SK-N-SH (cell line): ENCODE measurements at regions not wholly inside any gene's neighbourhood (a gene's known extent, or its start where the extent isn't known, plus 50 kb on each side); places are given as distances from the start of the nearest gene placed in this dataset.
"Not testable (repeated sequence)": the region's sequence is repeated elsewhere in the genome, so short reads cannot be mapped to it uniquely, and the experiment has no call there.

Experiments used
- CTCF ChIA-PET: fragments of 300-600, 350-600 bp; formaldehyde crosslinking; extraction: SDS; loops from one replicate; lab custom pipeline; 2021; lab: Yijun Ruan, JAX
- POLR2A ChIA-PET: fragments of 350-600 bp; sonication (Branson Sonifier 250); formaldehyde crosslinking; extraction: SDS; loops from one replicate; lab custom pipeline; 2020; ENCODE audit warnings: antibody characterized with exemption, inconsistent platforms; lab: Yijun Ruan, JAX
- DNase-seq: peaks from one replicate; pipeline ENCODE4 v3.0.0; 2012
- H2AFZ ChIP-seq: fragments of 200-600 bp; sonication (generic); 2 replicates; pipeline ENCODE4 v1.8.1; 2016; ENCODE audit warnings: antibody characterized with exemption, mild to moderate bottlenecking, low read depth
- H3F3A ChIP-seq: fragments of 200-600 bp; sonication (generic); replicated peaks from 2 replicates; pipeline ENCODE3; 2016; ENCODE audit warnings: antibody characterized with exemption, mild to moderate bottlenecking; ENCODE audit not compliant: insufficient read depth
- H3K27ac ChIP-seq, 2 experiments: fragments of 200-500 bp in 1 of 2; fragments of 200-600 bp in 1 of 2; sonication (Bioruptor generic) in 1 of 2; sonication (generic), shearing (Covaris generic) in 1 of 2; 2 replicates each; pipeline versions ENCODE4 v1.5.1 to v1.6.1; 2014 to 2016; ENCODE audit warnings: low read depth in 2 of 2, inconsistent platforms in 1 of 2, low read length in 1 of 2, mild to moderate bottlenecking in 1 of 2, mixed read lengths in 1 of 2
- H3K27me3 ChIP-seq: fragments of 200-600 bp; sonication (generic), shearing (Covaris generic); 2 replicates; pipeline ENCODE4 v1.6.1; 2016; ENCODE audit warnings: mixed run types; ENCODE audit not compliant: insufficient read depth
- H3K36me3 ChIP-seq, 2 experiments: fragments of 200-500 bp in 1 of 2; fragments of 200-600 bp in 1 of 2; sonication (Bioruptor generic) in 1 of 2; sonication (generic) in 1 of 2; replicated peaks in 1 of 2; 2 replicates each; pipeline versions ENCODE3 to v1.5.1; 2014 to 2016; ENCODE audit warnings: low read length in 1 of 2, mild to moderate bottlenecking in 1 of 2; ENCODE audit not compliant: insufficient read depth in 2 of 2, control insufficient read depth in 1 of 2
- H3K4me1 ChIP-seq, 2 experiments: fragments of 200-500 bp in 1 of 2; fragments of 200-600 bp in 1 of 2; sonication (Bioruptor generic) in 1 of 2; sonication (generic), shearing (Covaris generic) in 1 of 2; 2 replicates each; pipeline versions ENCODE4 v1.5.1 to v1.6.1; 2014 to 2016; ENCODE audit warnings: low read depth in 1 of 2, low read length in 1 of 2, mixed run types in 1 of 2; ENCODE audit not compliant: insufficient read depth in 2 of 2, control insufficient read depth in 1 of 2
- H3K4me2 ChIP-seq: fragments of 200-600 bp; sonication (generic), shearing (Covaris generic); 2 replicates; pipeline ENCODE4 v1.6.1; 2017; ENCODE audit warnings: mixed run types
- H3K4me3 ChIP-seq, 2 experiments: fragments of 200-500 bp in 1 of 2; fragments of 200-600 bp in 1 of 2; sonication (Bioruptor generic) in 1 of 2; sonication (generic), shearing (Covaris generic) in 1 of 2; 2 replicates each; pipeline versions ENCODE4 v1.5.1 to v1.8.1; 2014 to 2016; ENCODE audit warnings: low read depth in 2 of 2, inconsistent platforms in 1 of 2, low read length in 1 of 2, mild to moderate bottlenecking in 1 of 2, mixed read lengths in 1 of 2, moderate library complexity in 1 of 2
- H3K79me2 ChIP-seq: fragments of 200-600 bp; sonication (generic); 2 replicates; pipeline ENCODE4 v1.8.1; 2017; ENCODE audit warnings: mild to moderate bottlenecking; ENCODE audit not compliant: insufficient read depth
- H3K9ac ChIP-seq: fragments of 200-600 bp; sonication (generic); 2 replicates; pipeline ENCODE4 v1.6.1; 2017; ENCODE audit warnings: mixed run types
- H3K9me2 ChIP-seq: fragments of 200-600 bp; sonication (generic); 2 replicates; pipeline ENCODE4 v1.6.1; 2017; ENCODE audit warnings: mixed run types
- H3K9me3 ChIP-seq: fragments of 200-600 bp; sonication (generic); 2 replicates; pipeline ENCODE4 v1.6.1; 2017; ENCODE audit warnings: mixed run types, mild to moderate bottlenecking, moderate library complexity
- H4K20me1 ChIP-seq: fragments of 200-600 bp; sonication (generic); 2 replicates; pipeline ENCODE4 v1.6.1; 2017; ENCODE audit warnings: mild to moderate bottlenecking, mixed run types; ENCODE audit not compliant: insufficient read depth
- EP300 ChIP-seq, 2 experiments: IDR thresholded peaks; 2 replicates each; pipeline versions ENCODE4 v1.4.0 to v1.6.1; 2012; ENCODE audit warnings: borderline replicate concordance in 1 of 2, low read depth in 1 of 2, low read length in 1 of 2
- EZH2phosphoT487 ChIP-seq: fragments of 200-600 bp; sonication (generic); IDR thresholded peaks from 2 replicates; pipeline ENCODE4 v1.6.1; 2017; ENCODE audit warnings: low read depth, mixed run types, mild to moderate bottlenecking, antibody characterized with exemption, moderate library complexity, borderline replicate concordance
- GATA2 ChIP-seq: sonication (generic); formaldehyde crosslinking; IDR thresholded peaks from 2 replicates; pipeline ENCODE4 v1.5.0; 2020; ENCODE audit warnings: mild to moderate bottlenecking, missing genetic modification reagents
- MXI1 ChIP-seq: IDR thresholded peaks from 2 replicates; pipeline ENCODE4 v1.6.1; 2012; ENCODE audit warnings: mild to moderate bottlenecking, low read depth, low read length, improper control_type of control experiment
- NFIC ChIP-seq: IDR thresholded peaks from 2 replicates; pipeline ENCODE4 v1.4.0; 2012; ENCODE audit warnings: borderline replicate concordance
- RAD21 ChIP-seq: IDR thresholded peaks from 2 replicates; pipeline ENCODE4 v1.6.1; 2012; ENCODE audit warnings: mild to moderate bottlenecking, low read length
- RFX5 ChIP-seq: IDR thresholded peaks from 2 replicates; pipeline ENCODE4 v1.6.1; 2012; ENCODE audit warnings: mild to moderate bottlenecking, improper control_type of control experiment, low read length
- SIN3A ChIP-seq: IDR thresholded peaks from 2 replicates; pipeline ENCODE4 v1.6.1; 2012; ENCODE audit warnings: low read depth, mild to moderate bottlenecking, low read length, moderate library complexity, borderline replicate concordance
- TCF12 ChIP-seq: IDR thresholded peaks from 2 replicates; pipeline ENCODE4 v1.4.0; 2012
- WGBS: methylation state at CpG from one replicate; pipeline ENCODE4 v1.1.6; 2017; ENCODE audit warnings: low lambda C conversion rate; 5-methylcytosine and 5-hydroxymethylcytosine counted together
- TF ChIP-seq, protein P1 (sequence below): fragments of 150-350 bp; IDR thresholded peaks from 2 replicates; pipeline ENCODE4 v1.6.1; 2016; ENCODE audit warnings: mild to moderate bottlenecking, low read depth, low read length
- TF ChIP-seq, protein P2 (sequence below): IDR thresholded peaks from 2 replicates; pipeline ENCODE4 v1.4.0; 2012; ENCODE audit warnings: low read depth, borderline replicate concordance

DNA sequence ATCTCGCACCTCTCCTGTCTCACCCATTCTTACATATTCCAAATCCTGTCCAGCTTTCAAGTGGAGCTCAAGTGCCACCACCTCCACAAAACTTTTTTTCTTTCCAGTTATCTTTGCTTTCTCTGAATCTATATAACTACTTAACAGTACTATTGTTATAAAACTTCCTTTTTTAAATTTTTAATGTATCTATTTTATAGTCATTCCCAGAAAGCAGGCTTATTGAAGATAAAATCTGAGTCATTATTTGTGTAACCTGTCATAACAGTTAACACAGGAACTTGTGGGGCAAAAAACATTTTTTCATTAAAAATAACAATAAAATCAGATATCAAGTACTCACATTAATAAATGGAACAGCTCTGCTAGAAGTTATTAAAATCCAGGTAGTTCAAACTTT is 73.3 kb upstream of the ALCAM start:
- no peak for DNase-seq
- Histone ChIP-seq H3K9ac (no peak overlapping the region), H3K79me2 (no peaks in the 10 kb centered on the region)
- 100% methylated on average over 1 of the region's 1 CpG for WGBS
- TF ChIP-seq, protein P1, sequence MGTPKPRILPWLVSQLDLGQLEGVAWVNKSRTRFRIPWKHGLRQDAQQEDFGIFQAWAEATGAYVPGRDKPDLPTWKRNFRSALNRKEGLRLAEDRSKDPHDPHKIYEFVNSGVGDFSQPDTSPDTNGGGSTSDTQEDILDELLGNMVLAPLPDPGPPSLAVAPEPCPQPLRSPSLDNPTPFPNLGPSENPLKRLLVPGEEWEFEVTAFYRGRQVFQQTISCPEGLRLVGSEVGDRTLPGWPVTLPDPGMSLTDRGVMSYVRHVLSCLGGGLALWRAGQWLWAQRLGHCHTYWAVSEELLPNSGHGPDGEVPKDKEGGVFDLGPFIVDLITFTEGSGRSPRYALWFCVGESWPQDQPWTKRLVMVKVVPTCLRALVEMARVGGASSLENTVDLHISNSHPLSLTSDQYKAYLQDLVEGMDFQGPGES = no peak
- TF ChIP-seq MXI1 = no peak
- TF ChIP-seq NFIC = no peak
- no peak for TF ChIP-seq RAD21
- TF ChIP-seq, all 33 proteins: peak for 0
- Histone ChIP-seq H3K36me3 (no peaks in the 10 kb centered on the region), H4K20me1 (no peaks in the 10 kb centered on the region), H3F3A (no peaks in the 10 kb centered on the region), H3K4me1 (no peaks in the 10 kb centered on the region; a peak in 2 of 4 replicates), H3K9me3 (no peaks in the 10 kb centered on the region), H3K27ac (no peak overlapping the region), H3K4me2 (no peak overlapping the region), H3K9me2 (no peaks in the 10 kb centered on the region), H3K4me3 (no peak overlapping the region), H3K27me3 (no peaks in the 10 kb centered on the region), H2AFZ (no peak overlapping the region)
- ChIA-PET POLR2A (no interaction called here), CTCF (no interaction called here)

DNA sequence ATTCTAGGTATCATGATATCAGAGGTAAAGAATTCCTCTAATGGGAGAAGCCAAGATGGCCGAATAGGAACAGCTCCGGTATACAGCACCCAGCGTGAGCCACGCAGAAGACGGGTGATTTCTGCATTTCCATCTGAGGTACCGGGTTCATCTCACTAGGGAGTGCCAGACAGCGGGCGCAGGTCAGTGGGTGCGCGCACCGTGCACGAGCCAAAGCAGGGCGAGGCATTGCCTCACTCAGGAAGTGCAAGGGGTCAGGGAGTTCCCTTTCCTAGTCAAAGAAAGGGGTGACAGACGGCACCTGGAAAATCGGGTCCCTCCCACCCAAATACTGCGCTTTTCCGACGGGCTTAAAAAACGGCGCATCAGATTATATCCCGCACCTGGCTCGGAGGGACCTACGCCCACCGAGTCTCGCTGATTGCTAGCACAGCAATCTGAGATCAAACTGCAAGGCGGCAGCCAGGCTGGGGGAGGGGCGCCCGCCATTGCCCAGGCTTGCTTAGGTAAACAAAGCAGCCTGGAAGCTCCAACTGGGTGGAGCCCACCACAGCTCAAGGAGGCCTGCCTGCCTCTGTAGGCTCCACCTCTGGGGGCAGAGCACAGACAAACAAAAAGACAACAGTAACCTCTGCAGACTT is 70.4 kb upstream of the ALCAM start:
- H4K20me1 ChIP-seq, H3K27ac ChIP-seq, H3K9me2 ChIP-seq, H3K79me2 ChIP-seq, H3K9ac ChIP-seq, H3K4me1 ChIP-seq, H3K4me2 ChIP-seq, H3K4me3 ChIP-seq, H3K27me3 ChIP-seq, POLR2A ChIA-PET, H3K9me3 ChIP-seq, H3F3A ChIP-seq, H2AFZ ChIP-seq, H3K36me3 ChIP-seq, DNase-seq, CTCF ChIA-PET: not testable (repeated sequence)
- WGBS = 88% methylated on average over 28 of the region's 28 CpGs

DNA sequence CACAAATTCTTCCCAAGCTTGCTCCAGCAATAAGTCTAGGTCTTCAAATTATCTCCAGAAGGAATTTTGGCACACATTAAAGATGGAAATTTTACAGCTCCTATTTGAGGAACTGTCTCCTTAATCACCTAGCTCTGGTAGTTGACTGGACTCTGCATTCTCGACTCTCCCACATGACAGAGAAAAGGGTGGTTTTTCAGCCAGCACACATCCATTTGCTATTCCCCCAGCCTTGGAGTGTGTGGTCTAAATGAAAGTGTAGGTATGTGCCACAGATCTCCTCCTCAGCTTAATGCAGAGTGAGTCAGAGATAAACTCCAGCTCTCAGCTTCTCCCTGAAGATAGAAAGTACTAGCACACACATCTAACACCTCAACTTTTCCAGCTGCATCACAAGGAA is 62.2 kb upstream of the ALCAM start:
- ChIA-PET CTCF (no interaction called here), POLR2A (no interaction called here)

More for the DNA sequence above, 62.2 kb upstream of the ALCAM start:
- Histone ChIP-seq H4K20me1 (no peaks in the 10 kb centered on the region), H3K9me2 (no peaks in the 10 kb centered on the region), H2AFZ (no peak overlapping the region), H3K27ac (no peak overlapping the region), H3K4me2 (no peak overlapping the region), H3K79me2 (no peaks in the 10 kb centered on the region), H3K27me3 (no peaks in the 10 kb centered on the region), H3K4me3 (no peak overlapping the region), H3K9ac (no peak overlapping the region), H3K9me3 (no peaks in the 10 kb centered on the region), H3K36me3 (no peaks in the 10 kb centered on the region), H3K4me1 (no peaks in the 10 kb centered on the region), H3F3A (no peaks in the 10 kb centered on the region)
- WGBS = 67% methylated on average over 1 of the region's 1 CpG
- no peak for DNase-seq
- TF ChIP-seq RFX5 (no peak), EZH2phosphoT487 (no peak), EP300 (IDR thresholded peaks at IDR 0.05; ENCODE audit: borderline replicate concordance in 1 of 2, low read depth in 1 of 2, low read length in 1 of 2) (no peak), GATA2 (CRISPR knock-in tag) (no peak), TCF12 (no peak), SIN3A (no peak)
- TF ChIP-seq, protein P2, sequence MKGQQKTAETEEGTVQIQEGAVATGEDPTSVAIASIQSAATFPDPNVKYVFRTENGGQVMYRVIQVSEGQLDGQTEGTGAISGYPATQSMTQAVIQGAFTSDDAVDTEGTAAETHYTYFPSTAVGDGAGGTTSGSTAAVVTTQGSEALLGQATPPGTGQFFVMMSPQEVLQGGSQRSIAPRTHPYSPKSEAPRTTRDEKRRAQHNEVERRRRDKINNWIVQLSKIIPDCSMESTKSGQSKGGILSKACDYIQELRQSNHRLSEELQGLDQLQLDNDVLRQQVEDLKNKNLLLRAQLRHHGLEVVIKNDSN = no peak
- TF ChIP-seq, all 33 proteins: peak for 0
